Dedifferentiated amniotic fluid mesenchymal stem cell (primary cell): ENCODE measurements at regions not wholly inside any gene's neighbourhood (a gene's known extent, or its start where the extent isn't known, plus 50 kb on each side); places are given as distances from the start of the nearest gene placed in this dataset.

ENCODE experiments used
- DNase-seq: peaks from one replicate; pipeline ENCODE4 v3.0.0-alpha.2; 2016; ENCODE audit errors: extremely low spot score

DNA sequence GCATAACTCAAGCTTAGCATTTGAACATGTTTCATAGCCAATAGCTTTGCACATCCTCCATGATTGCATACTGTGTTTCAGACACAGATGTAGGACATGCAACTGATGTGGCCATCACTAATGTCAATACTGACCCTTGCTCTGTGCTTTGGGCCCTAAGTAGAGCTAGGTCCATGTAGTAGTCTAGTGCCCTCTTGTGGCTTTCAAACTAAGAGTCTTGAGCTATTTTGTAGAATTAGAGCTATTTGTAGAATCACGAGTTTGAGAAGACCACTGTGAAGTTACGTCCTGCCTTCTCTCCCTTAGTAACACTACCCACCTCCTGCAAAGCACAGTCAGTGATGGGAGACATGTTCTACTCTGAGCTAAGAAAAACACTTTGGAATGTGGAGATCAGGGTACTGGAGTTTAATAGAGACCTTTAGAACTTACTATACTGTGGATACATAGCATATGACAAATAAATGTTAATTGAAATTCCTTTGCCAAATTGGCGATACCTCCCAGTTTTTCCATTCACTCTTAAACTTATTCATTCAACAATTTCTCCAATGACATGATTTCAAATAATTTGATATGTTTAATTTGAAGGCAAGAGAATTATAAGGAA is 306.5 kb upstream of the TNP1 start:
- DNase-seq, result peak; percentile 34

- DNase-seq, result no peak
These were observed 305.7 kb upstream of the TNP1 start for GRCh38 chr2:217165547-217165946.

- DNase-seq, result no peak
These were observed 304.1 kb upstream of the TNP1 start for GRCh38 chr2:217163987-217164386.

GRCh38 chr2:217162533-217162932 is 302.7 kb upstream of the TNP1 start:
- no peak for DNase-seq

DNA sequence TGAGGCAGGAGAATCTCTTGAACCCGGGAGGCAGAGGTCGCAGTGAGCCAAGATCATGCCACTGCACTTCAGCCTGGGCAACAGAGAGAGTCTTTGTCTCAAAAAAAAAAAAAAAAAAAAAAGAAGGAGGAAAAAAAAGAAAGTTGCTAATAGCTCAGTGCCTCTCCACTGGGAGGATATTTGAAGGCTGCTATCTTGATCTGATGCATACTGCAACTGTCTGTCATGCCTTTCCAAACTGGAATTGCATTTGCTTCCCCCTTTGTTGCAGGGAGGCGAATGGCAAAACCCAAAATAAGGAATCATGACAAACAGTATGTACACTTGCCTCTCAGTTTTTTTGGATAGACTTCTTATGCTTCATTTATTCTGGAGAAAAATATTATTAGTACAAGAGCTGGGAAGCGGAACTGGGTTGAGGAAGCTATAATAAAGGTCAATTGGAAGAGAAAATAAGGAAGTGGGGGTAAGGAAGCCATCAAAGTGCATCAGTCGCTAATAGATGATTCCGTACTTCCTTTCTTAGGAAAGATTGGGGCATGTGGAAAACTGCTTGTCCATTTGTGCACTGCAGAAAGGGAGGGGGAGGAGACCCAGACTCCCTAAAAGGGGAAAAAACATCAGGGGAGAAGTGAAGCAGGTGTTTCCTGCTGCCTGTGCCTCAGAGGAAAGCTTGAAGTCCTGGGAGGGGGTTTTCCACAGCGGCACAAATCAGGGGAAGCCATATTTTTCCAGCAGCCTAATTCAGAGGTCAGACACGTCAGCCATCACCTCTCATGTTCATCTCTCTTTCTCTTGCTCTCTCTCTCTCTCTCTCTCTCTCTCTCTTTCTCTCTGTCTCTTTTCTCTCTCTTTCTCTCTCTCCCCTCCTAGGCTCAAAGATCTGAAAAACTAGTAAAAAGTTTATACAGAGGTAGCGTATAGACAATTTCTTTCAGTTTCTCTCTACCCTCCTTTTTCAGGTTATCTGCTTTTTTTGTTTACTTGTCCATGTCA is 301.4 kb upstream of the TNP1 start:
- no peak for DNase-seq

GRCh38 chr2:217160103-217160743 is 300.4 kb upstream of the TNP1 start:
- DNase-seq, result no peak

DNA sequence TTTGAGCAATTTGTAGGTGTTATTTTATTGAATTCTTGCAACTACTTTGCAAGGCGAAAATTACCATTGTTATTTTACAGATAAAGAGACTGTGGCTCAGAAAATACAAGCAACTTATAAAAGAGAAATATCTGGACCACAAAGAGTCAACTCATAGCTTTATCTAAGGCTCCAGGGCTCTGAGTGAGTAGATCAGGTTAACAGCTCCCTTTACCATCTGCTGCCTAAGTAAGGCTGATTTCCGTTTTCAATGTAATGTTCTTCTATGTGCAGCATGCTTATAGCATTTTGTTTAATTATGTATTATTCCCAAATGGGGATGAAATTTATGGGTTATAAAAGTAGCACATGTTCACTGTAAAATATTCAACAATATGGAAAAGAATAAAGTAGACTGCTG is 299.1 kb upstream of the TNP1 start:
- no peak for DNase-seq

DNA sequence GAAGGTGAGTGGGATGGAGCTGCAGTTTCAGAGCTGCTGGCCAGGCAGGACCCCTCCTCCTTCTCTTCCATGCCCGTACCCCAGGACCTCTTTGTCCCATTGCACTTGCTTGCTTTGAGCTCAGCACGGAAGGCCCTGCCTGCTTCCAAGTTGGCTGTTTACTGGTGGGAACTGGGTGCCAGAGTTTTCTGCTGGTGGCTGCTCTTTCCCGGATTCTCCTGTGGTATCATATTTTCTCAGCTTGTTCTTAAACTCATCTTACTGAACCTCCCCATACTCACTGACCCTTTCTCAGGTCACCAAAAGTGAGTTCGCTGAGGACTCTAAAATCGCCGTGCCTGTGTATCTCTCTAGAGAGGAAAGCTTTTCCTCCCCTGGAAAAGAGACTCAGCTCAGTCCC is 297.7 kb upstream of the TNP1 start:
- DNase-seq, result no peak

- DNase-seq, result no peak
These were observed 296.9 kb upstream of the TNP1 start for GRCh38 chr2:217156801-217157200.

DNA sequence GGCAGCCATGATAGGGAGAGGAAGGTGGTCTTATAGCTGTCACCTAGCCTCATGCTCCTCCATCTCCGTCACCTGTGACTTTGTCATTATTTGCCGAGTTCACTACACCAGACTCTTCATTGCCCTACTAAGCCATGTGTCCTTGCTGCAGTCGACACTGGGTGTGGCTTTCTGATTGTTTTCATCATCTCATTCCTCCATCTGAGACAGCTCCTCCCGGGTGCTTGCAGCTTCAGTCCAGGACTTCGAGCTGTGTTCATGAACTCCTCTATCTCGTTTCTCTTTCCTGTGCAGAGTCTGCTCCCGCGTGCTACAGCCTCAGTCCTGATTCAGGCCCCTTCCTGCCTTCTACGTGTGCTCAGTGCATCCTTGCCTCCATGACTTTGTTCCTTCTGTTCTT is 295.1 kb upstream of the TNP1 start:
- no peak for DNase-seq

DNA sequence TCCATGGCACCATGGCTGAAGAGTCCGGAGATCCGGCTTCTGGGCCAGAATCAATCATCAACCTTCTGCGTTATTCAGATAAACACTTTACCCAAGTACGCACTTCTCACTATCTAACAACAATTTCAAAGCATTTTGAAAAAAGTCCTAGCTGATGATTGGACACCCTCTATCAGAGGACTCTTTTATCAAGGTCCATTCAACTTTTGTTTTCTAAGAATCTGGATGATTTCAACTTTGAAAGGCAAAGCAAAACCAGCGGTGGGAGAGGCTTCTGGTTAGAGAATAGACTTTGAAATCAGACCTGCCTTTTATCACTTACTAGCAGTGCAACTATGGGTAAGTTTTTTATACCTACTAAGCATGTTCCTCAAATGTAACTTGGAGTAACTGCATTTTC is 293.6 kb upstream of the TNP1 start:
- no peak for DNase-seq

GRCh38 chr2:217152831-217153230 is 293.0 kb upstream of the TNP1 start:
- no peak for DNase-seq

GRCh38 chr2:217151509-217152206 is 291.8 kb upstream of the TNP1 start:
- DNase-seq, result no peak

GRCh38 chr2:217150236-217150635 is 290.4 kb upstream of the TNP1 start:
- DNase-seq, result no peak

DNA sequence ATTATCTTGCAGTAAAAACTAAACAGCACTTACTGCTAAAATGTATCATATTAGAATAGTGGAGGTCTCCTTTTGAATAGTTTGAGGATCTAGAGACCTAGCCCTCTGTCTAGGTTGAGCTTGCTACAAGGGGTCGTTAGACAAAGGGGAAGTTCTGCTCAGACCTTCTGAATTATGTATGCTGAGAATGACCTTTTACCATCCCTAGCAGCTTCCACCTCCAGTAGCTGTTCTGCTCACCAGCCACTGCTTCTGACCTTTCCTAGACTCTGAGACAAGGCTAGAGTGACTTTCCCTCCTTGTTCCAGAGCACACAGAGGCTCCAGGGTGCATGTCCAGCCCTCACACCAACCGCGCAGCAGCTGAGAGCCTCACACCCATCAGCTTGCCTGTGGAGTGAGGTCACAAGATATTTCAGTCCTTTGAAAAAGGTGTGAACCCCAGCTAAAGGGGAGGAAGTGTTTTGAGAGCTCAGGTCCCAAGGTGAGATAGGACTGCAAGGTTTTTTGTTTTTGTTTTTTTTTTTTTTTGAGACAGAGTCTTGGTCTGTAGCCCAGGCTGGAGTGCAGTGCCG is 289.3 kb upstream of the TNP1 start:
- DNase-seq, result no peak

DNA sequence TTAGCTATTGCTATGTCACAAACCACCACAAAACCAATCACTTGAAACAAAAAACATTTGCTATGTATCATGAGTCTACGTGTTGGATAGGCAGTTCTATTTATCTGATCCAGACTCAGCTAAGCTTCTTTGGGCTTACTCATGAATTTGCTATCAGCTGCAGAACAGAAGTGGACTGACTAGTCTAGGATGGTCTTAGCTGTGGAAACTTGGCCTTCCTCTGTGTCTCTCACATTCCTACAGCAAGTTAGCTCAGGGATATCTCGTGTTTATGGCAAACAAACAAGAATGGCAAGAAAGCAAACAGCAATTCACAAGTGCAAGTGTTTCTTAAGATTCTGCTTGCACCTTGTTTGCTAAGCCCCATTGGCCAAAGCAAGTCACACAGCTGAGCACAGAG is 288.0 kb upstream of the TNP1 start:
- no peak for DNase-seq

DNA sequence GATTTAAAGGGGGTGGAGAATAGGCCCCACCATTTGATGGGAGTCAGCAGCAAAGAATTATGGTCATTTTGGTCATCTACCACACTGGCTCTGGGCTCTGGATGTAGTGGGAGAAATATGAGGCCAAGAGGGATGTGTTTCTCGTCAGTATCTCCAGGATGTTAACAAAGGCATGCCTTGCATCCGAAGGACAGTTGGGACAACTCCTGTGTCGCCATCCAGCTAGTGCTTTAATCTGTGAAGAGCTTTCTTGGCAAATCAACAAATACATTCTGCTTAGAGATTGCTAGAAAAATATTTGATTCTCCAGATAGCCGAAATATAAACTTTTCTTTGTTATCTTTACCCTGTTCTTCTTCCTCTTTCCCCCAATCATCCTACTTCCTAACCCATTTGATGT is 287.1 kb upstream of the TNP1 start:
- DNase-seq, result no peak

GRCh38 chr2:217142649-217143266 is 282.9 kb upstream of the TNP1 start:
- no peak for DNase-seq

DNA sequence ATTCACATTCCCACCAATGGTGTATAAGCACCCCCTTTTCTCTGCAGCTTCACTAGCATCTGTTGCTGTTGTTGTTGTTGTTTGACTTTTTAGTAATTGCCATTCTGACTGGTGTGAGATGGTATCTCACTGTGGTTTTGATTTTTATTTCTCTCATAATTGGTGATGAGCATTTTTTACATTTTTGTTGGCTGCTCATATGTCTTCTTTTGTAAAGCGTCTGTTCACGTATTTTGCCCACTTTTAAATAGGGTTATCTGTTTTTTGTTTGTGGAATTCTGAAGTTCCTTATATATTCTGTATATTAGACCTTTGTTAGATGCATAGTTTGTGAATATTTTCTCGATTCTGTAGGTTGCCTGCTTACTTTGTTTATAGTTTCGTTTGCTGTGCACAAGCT is 278.4 kb upstream of the TNP1 start:
- DNase-seq, result no peak

DNA sequence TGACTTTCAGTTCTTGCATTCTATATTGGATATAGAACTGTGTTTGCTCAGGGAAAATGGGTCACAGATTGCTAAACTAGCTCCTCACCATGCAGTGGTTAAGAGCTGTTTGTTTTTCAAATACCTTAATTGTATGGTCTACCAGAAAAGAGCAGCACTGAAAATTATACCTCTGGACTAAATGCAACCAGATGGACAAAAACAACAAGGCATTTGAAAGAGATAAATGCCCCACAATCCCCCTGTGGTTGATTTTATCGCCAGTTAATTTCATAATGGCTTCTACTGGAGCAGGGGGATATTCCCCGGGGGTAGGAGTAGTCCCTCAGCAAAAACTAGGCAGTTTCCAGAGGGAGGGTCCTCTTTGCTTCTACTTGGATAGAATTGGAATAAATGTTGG is 267.9 kb upstream of the TNP1 start:
- peak; percentile 31 for DNase-seq

DNA sequence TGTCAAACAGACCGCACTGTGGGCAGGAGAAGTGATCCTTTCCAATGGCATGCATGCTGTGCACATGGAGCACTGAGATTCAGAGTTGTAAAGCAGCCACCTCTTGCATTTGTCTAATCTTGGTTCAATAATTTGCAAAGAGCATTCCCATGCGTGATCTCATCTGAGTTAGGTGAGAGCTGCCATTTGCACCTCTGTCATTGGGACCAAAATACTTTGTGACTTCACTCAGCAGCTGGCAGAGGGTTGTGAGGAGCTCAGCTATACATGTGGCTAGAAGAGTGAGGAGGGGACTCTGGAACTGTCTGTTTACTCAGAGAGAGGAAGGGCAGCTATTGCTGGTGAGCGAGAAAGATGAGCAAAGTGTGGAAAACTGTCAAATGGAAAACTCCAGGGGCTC is 265.1 kb upstream of the TNP1 start:
- DNase-seq, result no peak
